ENCODE measurements at regions not wholly inside any gene's neighbourhood (a gene's known extent, or its start where the extent isn't known, plus 50 kb on each side); places are given as distances from the start of the nearest gene placed in this dataset.
A peak's percentile ranks its signal among the peaks of the same experiment; 100 is the strongest.
"Not testable (repeated sequence)": the region's sequence is repeated elsewhere in the genome, so short reads cannot be mapped to it uniquely, and the experiment has no call there.

DNA sequence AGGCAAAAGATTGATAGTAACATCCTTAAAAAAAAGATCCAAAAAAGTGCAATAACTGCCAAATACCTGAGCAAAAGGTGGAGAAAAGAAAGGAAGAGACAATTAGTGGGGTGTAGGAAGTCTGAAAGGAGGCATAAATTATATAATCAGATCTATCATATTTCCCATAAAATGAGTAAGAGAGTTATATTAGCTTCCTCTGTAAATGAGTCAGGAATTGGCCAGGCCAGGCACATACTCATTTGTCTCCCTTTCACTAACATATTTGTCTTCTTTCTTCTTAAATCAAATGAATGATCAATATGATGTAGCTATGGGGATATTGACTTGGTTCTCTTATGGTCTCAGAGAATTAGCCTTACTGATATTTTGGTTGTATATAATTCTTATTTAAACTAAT is 292.3 kb upstream of the CADM2 start:
- DNase-seq (ENCODE audit: low spot score) (no peak), ATAC-seq (no peak)

- ATAC-seq = no peak
These were observed 279.6 kb upstream of the CADM2 start for GRCh38 chr3:84679211-84679610.

GRCh38 chr3:84680700-84681099 is 278.1 kb upstream of the CADM2 start:
- DNase-seq (ENCODE audit: low spot score) (no peak), ATAC-seq (no peak)

More at GRCh38 chr3:84679211-84679610, 279.6 kb upstream of the CADM2 start:
- DNase-seq (ENCODE audit: low spot score) = no peak

GRCh38 chr3:84683493-84683892 is 275.3 kb upstream of the CADM2 start:
- DNase-seq (ENCODE audit: low spot score) (no peak), ATAC-seq (no peak)

- DNase-seq (ENCODE audit: low spot score) (no peak), ATAC-seq (no peak)
These were observed 273.3 kb upstream of the CADM2 start for GRCh38 chr3:84685467-84685866.

DNA sequence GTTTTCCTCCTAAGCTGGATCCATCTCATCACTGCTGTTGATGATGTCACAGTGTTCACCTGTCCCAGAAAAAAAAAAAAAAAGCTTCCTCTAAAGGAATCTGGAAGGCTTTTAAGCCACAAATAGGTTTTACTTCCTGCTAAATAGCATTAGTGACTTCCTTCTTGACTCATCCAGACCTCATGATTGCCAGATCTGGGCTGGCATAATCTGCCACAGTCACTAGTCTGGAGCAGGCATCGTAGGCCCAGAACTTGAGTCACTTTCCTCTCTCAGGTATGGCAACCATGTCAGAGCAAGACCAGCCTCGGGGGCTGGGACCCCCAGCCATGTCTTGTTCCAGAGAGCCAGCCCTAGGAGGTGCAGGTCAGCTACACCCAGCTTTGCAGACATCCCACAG is 266.5 kb upstream of the CADM2 start:
- ATAC-seq (no peak), DNase-seq (ENCODE audit: low spot score) (no peak)

GRCh38 chr3:84710288-84710687 is 248.5 kb upstream of the CADM2 start:
- not testable (repeated sequence) for DNase-seq (ENCODE audit: low spot score); ATAC-seq

GRCh38 chr3:84717894-84718293 is 240.9 kb upstream of the CADM2 start:
- DNase-seq (ENCODE audit: low spot score) = no peak
- ATAC-seq = no peak

DNA sequence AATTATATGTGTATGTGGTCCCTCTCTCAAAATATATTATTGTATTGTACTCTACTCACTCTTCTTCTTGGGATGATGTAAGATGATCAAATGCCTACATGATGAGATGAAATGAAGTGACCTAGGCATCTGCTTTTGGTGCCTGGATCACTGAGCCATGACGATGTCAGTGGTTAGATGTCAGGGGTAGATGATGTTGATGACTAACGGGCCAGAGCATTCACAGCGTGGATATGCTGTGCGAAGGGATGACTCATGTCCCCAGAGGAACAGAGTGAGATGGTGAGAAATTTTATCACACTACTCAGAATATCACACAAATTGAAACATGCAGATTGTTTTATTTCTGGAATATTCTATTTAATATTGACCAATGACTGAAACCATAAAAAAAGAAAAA is 233.9 kb upstream of the CADM2 start:
- no peak for DNase-seq (ENCODE audit: low spot score)
- ATAC-seq = no peak

GRCh38 chr3:84727616-84728015 is 231.2 kb upstream of the CADM2 start:
- DNase-seq (ENCODE audit: low spot score) (no peak), ATAC-seq (no peak)

GRCh38 chr3:84734731-84735130 is 224.1 kb upstream of the CADM2 start:
- not testable (repeated sequence) for DNase-seq (ENCODE audit: low spot score); ATAC-seq

DNA sequence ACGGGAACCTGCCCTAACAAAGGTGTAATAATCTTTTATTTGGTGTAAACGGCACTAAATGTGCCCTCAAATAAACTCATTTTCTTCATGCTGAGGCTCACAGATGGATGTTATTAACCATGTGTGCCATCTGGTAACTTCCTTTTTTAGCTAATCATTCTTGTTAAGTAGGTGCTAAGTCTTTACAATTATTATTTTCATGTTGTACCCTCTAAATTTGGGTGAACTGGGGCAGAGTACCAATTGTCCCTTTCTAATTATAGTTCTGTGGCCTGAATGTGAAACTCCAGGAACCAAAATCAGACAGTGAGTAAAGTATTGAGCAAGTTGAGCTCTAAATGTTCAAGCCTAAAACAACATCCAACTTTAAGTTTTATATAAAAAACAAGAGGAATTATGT is 220.7 kb upstream of the CADM2 start:
- DNase-seq (ENCODE audit: low spot score) (no peak), ATAC-seq (no peak)

GRCh38 chr3:84742915-84743425 is 215.8 kb upstream of the CADM2 start:
- DNase-seq (ENCODE audit: low spot score) = no peak
- no peak for ATAC-seq

- no peak for DNase-seq (ENCODE audit: low spot score)
- no peak for ATAC-seq
These were observed 214.7 kb upstream of the CADM2 start for GRCh38 chr3:84744130-84744529.

DNA sequence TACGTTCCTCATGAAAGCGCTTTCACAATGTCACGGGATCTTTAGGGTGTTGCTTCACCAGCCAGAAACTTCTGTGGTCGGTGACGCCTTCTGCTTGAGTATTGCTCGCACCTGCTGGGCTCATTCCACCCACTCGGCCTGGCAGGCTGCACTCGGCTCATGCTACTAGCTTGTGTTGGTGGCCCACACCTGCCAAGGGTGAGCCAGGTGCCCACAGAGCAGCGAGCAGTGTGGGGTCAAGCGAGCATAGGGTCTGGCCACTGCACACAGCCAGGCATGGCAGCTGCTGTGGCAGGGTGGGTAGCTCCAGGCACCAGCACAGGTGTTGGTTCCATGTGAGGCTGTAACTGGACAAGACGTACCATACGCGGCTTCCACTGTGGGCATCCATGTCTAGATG is 202.9 kb upstream of the CADM2 start:
- no peak for ATAC-seq
- DNase-seq (ENCODE audit: low spot score) = no peak

DNA sequence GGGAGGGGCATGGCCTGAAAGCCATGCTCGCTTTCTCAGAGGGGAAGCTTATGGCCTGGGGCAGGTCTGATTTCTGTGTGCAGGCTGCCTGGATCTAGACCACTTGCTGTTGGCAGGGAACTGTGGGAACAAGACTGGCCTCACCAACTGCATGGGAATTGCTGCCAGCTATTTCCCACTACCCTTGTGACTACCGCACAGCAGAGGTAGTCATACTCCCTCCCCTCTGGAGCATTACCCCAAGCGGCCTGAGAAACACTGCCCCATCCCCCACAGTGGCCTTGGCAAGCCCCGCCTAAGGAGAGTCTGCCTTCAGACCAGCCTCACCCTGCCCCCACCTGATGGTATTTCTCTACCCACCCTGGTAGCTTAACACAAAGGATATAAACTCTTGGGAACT is 199.4 kb upstream of the CADM2 start:
- DNase-seq (ENCODE audit: low spot score) (no peak), ATAC-seq (no peak)

- DNase-seq (ENCODE audit: low spot score) = no peak
- peak; percentile 66 for ATAC-seq
These were observed 185.9 kb upstream of the CADM2 start for GRCh38 chr3:84772841-84773240.

GRCh38 chr3:84783281-84783680 is 175.5 kb upstream of the CADM2 start:
- no peak for ATAC-seq
- DNase-seq (ENCODE audit: low spot score) = no peak

DNA sequence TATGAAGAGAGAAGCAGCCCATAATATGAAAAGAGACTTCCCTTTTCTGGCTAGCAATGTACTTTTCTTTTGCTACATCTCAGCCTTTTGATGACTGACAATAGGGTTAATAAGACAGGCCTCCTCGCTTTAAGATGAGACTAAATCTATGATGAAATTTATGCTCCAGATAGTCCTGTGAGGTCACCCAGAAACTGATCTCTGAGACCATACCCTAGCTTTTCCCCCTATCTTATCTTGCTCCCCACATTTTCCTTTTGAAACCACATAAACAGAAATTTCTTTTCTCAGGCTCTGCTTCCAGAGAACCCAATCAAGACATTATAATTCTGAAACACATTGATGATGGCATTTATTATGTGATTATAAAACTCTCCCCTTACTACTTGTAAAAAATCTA is 168.8 kb upstream of the CADM2 start:
- ATAC-seq = no peak

DNA sequence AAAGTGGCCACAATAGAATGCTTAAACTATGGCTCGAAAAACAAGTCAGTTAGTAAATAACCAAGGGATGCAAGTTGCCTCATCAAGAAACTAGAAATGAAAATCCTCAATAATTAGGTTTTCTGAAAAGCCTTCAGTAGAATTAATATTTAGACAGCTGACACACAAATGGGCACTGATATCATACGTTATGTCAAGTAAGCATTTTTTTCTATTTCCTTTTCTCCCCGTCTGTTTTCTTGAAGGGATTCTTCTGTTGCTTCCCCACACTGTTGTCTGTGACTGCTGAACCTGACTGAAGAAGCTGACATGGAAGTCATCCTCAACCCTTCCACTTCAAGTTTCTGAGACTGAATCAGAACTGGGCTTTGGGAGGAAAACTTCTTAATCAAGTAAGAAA is 151.8 kb upstream of the CADM2 start:
- ATAC-seq = no peak

More for the DNA sequence above, 168.8 kb upstream of the CADM2 start:
- no peak for DNase-seq (ENCODE audit: low spot score)

DNA sequence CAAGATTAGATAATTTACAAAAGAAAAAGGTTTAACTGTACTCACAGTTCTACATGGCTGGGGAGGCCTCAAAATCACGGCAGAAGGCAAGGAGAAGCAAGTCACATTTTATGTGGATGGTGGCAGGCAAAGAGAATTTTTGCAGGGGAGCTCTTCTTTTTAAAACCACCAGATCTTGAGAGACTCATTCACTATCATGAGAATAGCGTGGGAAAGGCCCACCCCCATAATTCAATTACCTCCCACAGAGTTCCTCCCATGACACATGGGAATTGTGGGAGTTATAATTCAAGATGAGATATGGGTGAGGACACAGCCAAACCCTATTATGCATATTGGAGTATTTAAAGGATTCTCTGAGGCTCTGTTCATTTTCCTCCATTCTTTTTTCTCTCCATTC is 138.7 kb upstream of the CADM2 start:
- DNase-seq (ENCODE audit: low spot score) (no peak), ATAC-seq (no peak)

More for the DNA sequence above, 151.8 kb upstream of the CADM2 start:
- no peak for DNase-seq (ENCODE audit: low spot score)

- DNase-seq (ENCODE audit: low spot score) (no peak), ATAC-seq (no peak)
These were observed 137.9 kb upstream of the CADM2 start for GRCh38 chr3:84820906-84821305.

DNA sequence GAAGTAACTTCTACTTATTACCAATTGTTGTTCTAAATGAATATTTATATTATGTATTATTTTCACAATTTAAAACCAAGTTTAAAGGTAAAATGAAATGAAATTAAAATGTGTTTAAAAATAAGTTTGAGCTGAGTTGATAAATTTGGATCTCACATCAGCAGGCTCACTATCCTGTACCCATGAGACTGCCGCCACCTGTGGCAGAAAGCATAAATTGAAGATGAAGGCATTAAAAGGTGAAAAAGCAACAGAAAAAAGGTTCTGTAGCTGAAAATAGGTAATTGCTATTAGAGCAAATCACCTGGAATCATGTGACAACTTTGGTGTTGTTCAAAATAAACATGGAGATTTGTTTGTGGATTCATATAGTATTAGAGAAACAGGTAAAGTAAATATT is 133.0 kb upstream of the CADM2 start:
- ATAC-seq (no peak), DNase-seq (ENCODE audit: low spot score) (no peak)

DNA sequence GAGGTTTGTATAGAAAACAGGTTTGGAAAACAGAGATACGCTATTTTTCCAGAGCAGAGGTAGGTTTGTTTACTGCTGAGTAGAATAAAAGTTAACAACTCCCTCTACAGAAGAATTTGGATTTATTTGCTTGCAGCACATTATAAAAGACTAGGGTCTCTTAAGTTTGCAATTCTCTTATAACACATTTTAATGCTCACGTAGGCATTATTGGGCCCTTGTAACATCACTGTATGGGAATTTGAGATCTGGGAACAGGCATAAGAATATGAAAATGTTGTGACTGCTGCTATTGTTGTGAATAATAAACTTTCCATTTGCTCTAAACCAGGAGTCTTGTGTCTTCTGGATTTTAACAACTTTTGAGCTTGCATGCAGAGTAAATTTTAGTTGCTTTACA is 128.3 kb upstream of the CADM2 start:
- no peak for DNase-seq (ENCODE audit: low spot score)
- ATAC-seq = no peak
